NCI-H146 (cell line): ENCODE measurements at regions not wholly inside any gene's neighbourhood (a gene's known extent, or its start where the extent isn't known, plus 50 kb on each side); places are given as distances from the start of the nearest gene placed in this dataset.
A peak's percentile ranks its signal among the peaks of the same experiment; 100 is the strongest.
"Not testable (repeated sequence)": the region's sequence is repeated elsewhere in the genome, so short reads cannot be mapped to it uniquely, and the experiment has no call there.

Experiments
- DNase-seq: peaks from one replicate; lab custom pipeline; 2025; lab: John Stamatoyannopoulos, UW

DNA sequence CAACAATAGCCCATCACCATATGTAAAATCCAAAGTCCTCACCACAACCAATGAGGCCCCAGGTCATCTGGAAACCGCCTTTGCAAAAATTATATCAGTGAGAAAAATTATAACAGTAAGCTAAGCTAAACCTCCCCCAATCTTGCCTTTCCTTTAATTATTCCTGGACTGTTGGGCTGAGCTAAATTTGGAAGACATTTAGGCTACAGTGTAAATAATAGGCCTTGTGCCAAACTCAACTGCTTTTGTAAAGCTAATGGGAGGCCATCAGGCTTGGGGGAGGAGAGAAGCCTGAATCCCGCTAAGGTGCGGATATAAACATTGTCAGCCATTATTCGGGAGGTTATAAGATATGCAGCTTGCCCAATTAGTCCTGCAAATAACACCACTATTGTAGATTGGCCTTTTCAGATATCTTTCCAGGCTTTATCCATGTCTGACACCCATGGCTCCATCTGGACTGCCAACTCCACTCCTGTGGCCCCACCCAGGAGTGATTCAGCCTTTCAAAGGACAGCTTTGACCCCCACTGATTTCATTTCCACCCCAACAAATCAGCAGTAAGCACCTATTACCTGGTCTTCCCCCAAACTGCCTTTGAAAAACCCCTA, 53.0 kb upstream of the CA12 start:
- peak; percentile 89 for DNase-seq

DNA sequence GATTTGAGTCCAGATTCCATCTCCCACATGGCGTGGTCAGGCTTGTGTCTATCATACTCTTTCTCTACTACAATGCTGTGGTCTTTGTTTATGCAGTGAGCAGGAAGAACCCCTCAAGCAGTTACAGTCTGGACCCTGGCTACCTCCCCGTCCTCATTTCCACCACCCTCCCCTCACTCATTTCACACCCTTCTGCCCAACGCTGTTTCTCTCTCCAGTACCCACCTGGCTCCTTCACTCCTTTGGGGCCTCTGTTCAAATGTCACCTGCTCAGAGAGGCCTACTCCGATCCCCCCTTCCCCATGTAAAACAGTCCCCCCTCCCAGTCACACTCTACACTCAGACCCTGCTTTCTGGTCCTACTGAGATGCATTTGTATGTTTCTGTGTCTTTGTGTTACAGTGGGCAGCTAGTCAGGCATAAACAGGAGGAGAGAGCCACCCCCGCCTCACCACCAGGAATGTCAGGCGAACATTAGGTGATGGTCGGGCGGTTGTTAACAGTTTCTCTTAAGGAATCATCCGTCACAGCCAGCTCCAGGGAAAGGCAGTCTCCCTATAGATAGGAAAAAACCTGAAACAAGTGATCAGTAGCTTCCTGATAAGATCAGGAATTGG, 53.7 kb upstream of the CA12 start:
- no peak for DNase-seq

DNA sequence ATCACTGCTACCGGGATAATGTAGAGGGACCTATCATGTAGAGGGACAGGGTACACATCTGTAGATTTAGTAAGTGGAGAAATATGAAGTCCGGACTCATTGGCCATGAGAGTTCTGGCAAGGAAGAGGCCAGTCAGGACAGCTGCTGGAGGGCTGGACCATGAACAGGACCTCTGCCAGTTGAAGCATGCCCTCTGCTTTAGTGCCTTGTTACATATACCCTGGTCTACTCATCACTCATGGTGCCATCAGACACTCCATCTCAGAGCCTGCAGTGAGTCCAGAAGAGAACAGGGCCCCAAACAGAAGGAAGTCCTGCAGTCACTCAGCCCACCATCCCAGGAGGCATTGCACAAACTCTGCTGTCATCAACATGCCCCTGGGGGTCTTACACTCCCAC, 54.7 kb upstream of the CA12 start:
- no peak for DNase-seq

GRCh38 chr15:63436872-63437375, 55.3 kb upstream of the CA12 start:
- DNase-seq = peak; percentile 83

DNA sequence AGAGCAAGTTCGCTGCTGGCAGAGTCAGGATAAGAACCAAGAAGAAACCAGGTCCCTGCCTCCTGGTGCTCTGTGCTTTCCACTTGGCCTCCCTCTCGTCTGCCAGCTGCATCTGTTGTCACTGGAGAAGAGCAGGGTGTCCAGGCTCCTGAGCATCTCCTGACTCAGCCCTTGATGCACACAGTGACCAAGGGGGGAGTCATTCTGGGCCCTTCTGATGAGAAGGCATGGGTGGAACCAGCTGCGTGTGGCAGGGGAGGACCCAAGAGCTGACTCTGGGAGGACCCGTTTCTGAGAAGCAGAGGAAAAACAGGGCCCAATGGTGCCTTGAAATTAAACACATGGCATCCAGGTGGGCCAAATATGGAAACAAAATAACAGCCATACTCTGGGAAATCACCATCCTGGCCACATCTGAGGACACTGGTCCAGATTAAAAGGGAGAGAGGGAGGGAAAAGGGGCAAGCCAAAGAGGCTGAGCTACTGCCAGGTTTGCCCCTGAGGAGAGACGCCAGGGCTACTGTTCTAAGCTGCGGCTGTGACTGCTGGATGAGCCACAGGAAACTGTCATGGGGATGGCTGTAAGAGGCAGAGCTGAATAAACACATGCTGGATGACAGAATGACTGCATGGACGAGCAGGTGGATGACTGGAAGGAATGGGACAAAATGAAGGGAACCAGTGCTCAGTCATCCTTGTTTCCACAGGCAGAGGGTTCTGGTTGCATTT, 58.1 kb upstream of the CA12 start:
- DNase-seq = peak; percentile 50

DNA sequence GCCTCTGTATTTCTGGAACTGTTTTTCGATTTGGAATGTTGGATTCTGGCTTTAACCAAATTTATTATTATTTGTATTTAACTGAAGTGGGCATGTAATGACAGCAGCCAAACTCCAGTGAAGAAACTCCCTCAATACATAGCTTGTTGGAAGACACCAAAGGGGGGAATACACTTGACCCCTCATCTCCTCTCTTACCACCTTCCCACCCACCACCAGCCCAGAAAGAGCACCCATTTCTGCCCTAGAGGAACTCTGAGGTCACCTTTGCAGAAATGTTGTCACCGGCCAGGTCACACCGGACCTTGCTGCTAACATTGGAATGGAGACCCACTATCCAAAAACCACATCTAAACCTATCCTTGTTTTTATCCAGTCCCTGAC, 58.6 kb upstream of the CA12 start:
- no peak for DNase-seq

GRCh38 chr15:63440756-63441155, 59.1 kb upstream of the CA12 start:
- DNase-seq = no peak

GRCh38 chr15:63441266-63441665, 59.6 kb upstream of the CA12 start:
- DNase-seq = no peak

DNA sequence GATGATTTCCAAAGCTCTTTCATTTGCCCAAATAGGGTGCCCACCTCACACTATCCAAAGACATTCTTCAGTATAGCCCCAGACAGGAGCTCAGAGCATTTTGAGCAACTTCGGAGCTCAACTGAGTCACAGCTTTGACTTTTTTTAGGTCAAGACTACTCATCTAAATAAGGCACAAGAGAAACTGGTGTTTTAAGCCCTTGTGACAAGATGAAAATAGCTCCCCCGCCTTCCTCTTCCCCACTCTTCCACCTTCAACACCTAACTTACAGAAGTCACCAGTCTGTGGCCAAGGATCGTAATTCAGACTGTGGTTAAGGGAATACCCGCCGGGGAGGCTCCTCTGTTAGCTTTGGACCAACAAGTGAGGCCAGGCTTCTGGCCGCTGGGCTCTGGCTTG, 60.4 kb upstream of the CA12 start:
- DNase-seq = no peak

DNA sequence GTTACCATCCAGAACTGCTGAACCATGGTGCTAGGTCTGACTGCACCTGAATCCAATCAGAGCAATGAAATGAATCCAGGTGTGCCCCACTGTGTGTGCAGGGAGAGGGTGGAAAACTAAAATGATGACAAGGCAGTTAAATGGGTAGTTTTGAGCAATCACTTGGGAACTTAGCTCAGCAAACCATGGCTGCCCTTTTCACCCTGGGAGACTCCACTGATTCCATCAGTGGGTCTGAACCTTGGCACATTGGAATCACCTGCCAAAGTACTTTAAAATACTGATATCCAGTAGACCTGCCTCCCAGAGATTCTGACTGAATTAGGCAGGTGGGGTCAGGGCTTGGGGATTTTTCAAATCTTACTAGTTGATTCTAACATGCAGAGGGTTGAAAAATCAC, 59.8 kb upstream of the USP3 start:
- DNase-seq = no peak

- peak; percentile 16 for DNase-seq
Measured at GRCh38 chr15:63446255-63446654, 58.1 kb upstream of the USP3 start.

GRCh38 chr15:63447017-63447676, 57.2 kb upstream of the USP3 start:
- peak; percentile 82 for DNase-seq

GRCh38 chr15:63448266-63448665, 56.1 kb upstream of the USP3 start:
- no peak for DNase-seq

DNA sequence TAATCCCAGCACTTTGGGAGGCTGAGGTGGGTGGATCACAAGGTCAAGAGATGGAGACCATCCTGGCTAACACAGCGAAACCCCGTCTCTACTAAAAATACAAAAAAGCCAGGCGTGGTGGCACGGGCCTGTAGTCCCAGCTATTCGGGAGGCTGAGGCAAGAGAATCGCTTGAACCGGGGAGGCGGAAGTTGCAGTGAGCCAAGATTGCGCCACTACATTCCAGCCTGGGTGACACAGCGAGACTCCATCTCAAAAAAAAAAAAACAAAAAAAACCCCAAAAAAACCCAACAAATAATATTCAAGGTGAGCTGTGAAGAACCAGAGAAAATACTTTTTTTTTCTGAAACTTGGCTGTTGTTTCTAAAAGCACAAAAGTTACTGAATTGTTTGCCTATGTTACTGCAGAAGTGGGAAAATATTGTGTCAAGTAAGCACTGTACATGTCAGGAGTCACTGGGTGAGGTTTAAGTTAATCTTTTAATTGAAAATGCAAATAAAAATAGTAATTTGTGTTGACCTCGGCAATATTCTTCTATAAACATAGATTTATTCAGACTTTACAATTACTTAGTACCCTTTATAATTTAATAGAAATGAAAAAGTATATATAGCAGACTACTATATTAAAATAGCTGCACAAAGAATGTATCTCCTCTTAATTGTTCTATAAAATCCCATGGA, 55.4 kb upstream of the USP3 start:
- DNase-seq = not testable (repeated sequence)

DNA sequence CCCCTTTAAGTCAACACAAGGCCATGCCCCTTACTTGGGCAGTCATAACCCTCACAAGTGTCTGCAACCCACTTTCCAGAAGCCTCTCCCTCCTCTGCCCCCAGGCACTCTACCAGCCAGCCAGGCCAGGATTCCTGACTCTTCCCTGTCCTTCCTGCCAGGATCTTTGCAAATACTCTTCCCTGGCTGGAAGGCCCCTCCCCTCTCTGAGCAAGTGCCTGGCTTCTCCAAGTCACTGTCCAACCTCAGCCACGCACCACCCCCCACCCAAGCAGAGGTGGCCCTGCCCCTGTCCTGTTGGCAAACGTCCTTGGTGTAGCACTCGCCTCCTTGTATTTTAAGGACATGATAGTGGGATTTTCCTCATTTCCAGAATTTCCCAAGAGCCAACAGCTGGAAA, 54.7 kb upstream of the USP3 start:
- no peak for DNase-seq

GRCh38 chr15:63450884-63451225, 53.5 kb upstream of the USP3 start:
- DNase-seq = no peak

- no peak for DNase-seq
Measured at GRCh38 chr15:63451671-63452315, 52.6 kb upstream of the USP3 start.

- DNase-seq = no peak
Measured at GRCh38 chr15:63452552-63453136, 51.7 kb upstream of the USP3 start.

GRCh38 chr15:63453186-63453905, 51.0 kb upstream of the USP3 start:
- no peak for DNase-seq

- DNase-seq = no peak
Measured at GRCh38 chr15:63454503-63455211, 49.7 kb upstream of the USP3 start.
